Ishikawa (cell line): ENCODE measurements at regions not wholly inside any gene's neighbourhood (a gene's known extent, or its start where the extent isn't known, plus 50 kb on each side); places are given as distances from the start of the nearest gene placed in this dataset.

Experiments used
- CEBPB ChIP-seq: IDR thresholded peaks from 2 replicates; pipeline ENCODE4 v1.6.1; 2012
- CREB1 ChIP-seq: IDR thresholded peaks from 2 replicates; pipeline ENCODE4 v1.6.1; 2012; ENCODE audit warnings: low read depth
- EGR1 ChIP-seq: IDR thresholded peaks from 2 replicates; pipeline ENCODE4 v1.6.1; 2012
- EP300 ChIP-seq: IDR thresholded peaks from 2 replicates; pipeline ENCODE4 v1.6.1; 2012; ENCODE audit warnings: borderline replicate concordance
- MAX ChIP-seq: IDR thresholded peaks from 2 replicates; pipeline ENCODE4 v1.6.1; 2012
- NFIC ChIP-seq: IDR thresholded peaks from 2 replicates; pipeline ENCODE4 v1.6.1; 2012
- RAD21 ChIP-seq: IDR thresholded peaks from 2 replicates; pipeline ENCODE4 v1.6.1; 2012; ENCODE audit warnings: low read depth
- REST ChIP-seq: IDR thresholded peaks from 2 replicates; pipeline ENCODE4 v1.6.1; 2012; ENCODE audit warnings: low read depth, mild to moderate bottlenecking
- TAF1 ChIP-seq: IDR thresholded peaks from 2 replicates; pipeline ENCODE4 v1.6.1; 2012; ENCODE audit warnings: low read depth, mild to moderate bottlenecking
- TCF12 ChIP-seq: IDR thresholded peaks from 2 replicates; pipeline ENCODE4 v1.6.1; 2012; ENCODE audit warnings: low read depth
- TEAD4 ChIP-seq: IDR thresholded peaks from 2 replicates; pipeline ENCODE4 v1.6.1; 2012
- YY1 ChIP-seq: IDR thresholded peaks from 2 replicates; pipeline ENCODE4 v1.6.1; 2012; ENCODE audit warnings: low read depth
- ZBTB7A ChIP-seq: IDR thresholded peaks from 2 replicates; pipeline ENCODE4 v1.6.1; 2012; ENCODE audit warnings: low read depth

- no peak for TF ChIP-seq CREB1
- no peak for TF ChIP-seq TCF12
- no peak for TF ChIP-seq EGR1
- TF ChIP-seq EP300, result no peak
- no peak for TF ChIP-seq MAX
- TF ChIP-seq NFIC, result no peak
- no peak for TF ChIP-seq TAF1
- TF ChIP-seq RAD21, result peak; percentile 3; the same call in 1 of the 2 replicates
- TF ChIP-seq REST, result no peak
- TF ChIP-seq YY1, result no peak
- no peak for TF ChIP-seq CEBPB
- no peak for TF ChIP-seq ZBTB7A
- no peak for TF ChIP-seq TEAD4
Measured at GRCh38 chr2:23221236-23221635, 163.7 kb upstream of the KLHL29 start.
